Left ventricle myocardium superior (tissue), 1 donor: ENCODE measurements at regions not wholly inside any gene's neighbourhood (a gene's known extent, or its start where the extent isn't known, plus 50 kb on each side); places are given as distances from the start of the nearest gene placed in this dataset.

Source experiments
- ATAC-seq: fragments of 200-7000 bp; cut with Tn5 transposase; one replicate; pipeline ENCODE4 v1.9.1; 2020; ENCODE audit warnings: mild to moderate bottlenecking, moderate library complexity
- DNase-seq: peaks from one replicate; pipeline ENCODE4 v3.0.0-alpha.2; 2020
- intact Hi-C: fragments of 100-400 bp; cut with micrococcal nuclease; formaldehyde crosslinking; loops from one replicate; pipeline ENCODE4 v1.11.0; 2022
- donor health status: DM: no; HTN: yes; CAD: no; lungs with severe emphysema.

GRCh38 chr7:137172105-137172590, 171.4 kb downstream of the PTN start:
- DNase-seq = no peak
- intact Hi-C loops = no loop called here
- ATAC-seq = no peak

- intact Hi-C loops = no loop called here
- ATAC-seq (peak; percentile 91), DNase-seq (peak; percentile 51)
These were observed 174.2 kb downstream of the PTN start for GRCh38 chr7:137169282-137169698.

- ATAC-seq (no peak), DNase-seq (no peak)
- intact Hi-C loops = no loop called here
These were observed 175.9 kb downstream of the PTN start for GRCh38 chr7:137167609-137168008.

GRCh38 chr7:137166363-137166762, 177.2 kb downstream of the PTN start:
- no peak for ATAC-seq
- intact Hi-C loops = no loop called here
- DNase-seq = no peak

GRCh38 chr7:137165786-137166185, 177.7 kb downstream of the PTN start:
- intact Hi-C loops = no loop called here
- DNase-seq = no peak
- no peak for ATAC-seq

- ATAC-seq (no peak), DNase-seq (no peak)
- intact Hi-C loops = no loop called here
These were observed 178.3 kb downstream of the PTN start for GRCh38 chr7:137165241-137165640.

GRCh38 chr7:137164251-137164650, 179.3 kb downstream of the PTN start:
- ATAC-seq (no peak), DNase-seq (no peak)
- intact Hi-C loops = no loop called here

GRCh38 chr7:137160236-137160635, 183.3 kb downstream of the PTN start:
- intact Hi-C loops = no loop called here
- ATAC-seq (no peak), DNase-seq (no peak)

GRCh38 chr7:137157256-137157655, 186.3 kb downstream of the PTN start:
- intact Hi-C loops = no loop called here
- ATAC-seq (no peak), DNase-seq (no peak)

GRCh38 chr7:137151690-137152052, 191.9 kb downstream of the PTN start:
- DNase-seq (no peak), ATAC-seq (no peak)
- intact Hi-C loops = no loop called here

GRCh38 chr7:137151041-137151689, 192.4 kb downstream of the PTN start:
- ATAC-seq (peak; percentile 65), DNase-seq (no peak)
- intact Hi-C loops = no loop called here

- intact Hi-C loops = no loop called here
- DNase-seq (no peak), ATAC-seq (peak; percentile 41)
These were observed 196.2 kb downstream of the PTN start for GRCh38 chr7:137147338-137147720.

GRCh38 chr7:137146552-137147337, 196.8 kb downstream of the PTN start:
- ATAC-seq (no peak), DNase-seq (no peak)
- intact Hi-C loops = no loop called here

GRCh38 chr7:137146012-137146455, 197.5 kb downstream of the PTN start:
- ATAC-seq (no peak), DNase-seq (no peak)
- intact Hi-C loops = no loop called here

- ATAC-seq = no peak
- intact Hi-C loops = no loop called here
- no peak for DNase-seq
These were observed 201.2 kb downstream of the PTN start for GRCh38 chr7:137142376-137142775.

GRCh38 chr7:137135654-137136350, 207.7 kb downstream of the PTN start:
- DNase-seq (no peak), ATAC-seq (no peak)
- intact Hi-C loops = no loop called here

GRCh38 chr7:137130751-137131158, 212.8 kb downstream of the PTN start:
- intact Hi-C loops = no loop called here
- DNase-seq (no peak), ATAC-seq (no peak)

- intact Hi-C loops = no loop called here
- no peak for DNase-seq
- ATAC-seq = no peak
These were observed 214.5 kb downstream of the PTN start for GRCh38 chr7:137129025-137129424.

- no peak for DNase-seq
- ATAC-seq = no peak
- intact Hi-C loops = no loop called here
These were observed 215.7 kb downstream of the PTN start for GRCh38 chr7:137127806-137128205.

GRCh38 chr7:137127058-137127457, 216.5 kb downstream of the PTN start:
- DNase-seq (no peak), ATAC-seq (no peak)
- intact Hi-C loops = no loop called here
